Chondrocyte (in vitro differentiated cells): ENCODE measurements at regions not wholly inside any gene's neighbourhood (a gene's known extent, or its start where the extent isn't known, plus 50 kb on each side); places are given as distances from the start of the nearest gene placed in this dataset.

Source experiments
- DNase-seq: peaks from one replicate; pipeline ENCODE4 v3.0.0; 2021; ENCODE audit warnings: mixed read lengths, low spot score
- H3K27ac Mint-ChIP-seq: one replicate; pipeline ENCODE4 v1.8.0; 2021; ENCODE audit warnings: mild to moderate bottlenecking, moderate library complexity, mixed read lengths; ENCODE audit not compliant: unreplicated experiment
- H3K27me3 Mint-ChIP-seq: 2 replicates; pipeline ENCODE4 v1.8.0; 2021; ENCODE audit warnings: low read depth, mixed read lengths
- H3K36me3 Mint-ChIP-seq: 2 replicates; pipeline ENCODE4 v1.8.0; 2021; ENCODE audit warnings: low read depth, mixed read lengths
- H3K4me1 Mint-ChIP-seq: 2 replicates; pipeline ENCODE4 v1.8.0; 2021; ENCODE audit warnings: low read depth, mild to moderate bottlenecking, mixed read lengths
- H3K4me3 Mint-ChIP-seq: one replicate; pipeline ENCODE4 v1.8.0; 2021; ENCODE audit warnings: mild to moderate bottlenecking, moderate library complexity, mixed read lengths; ENCODE audit not compliant: unreplicated experiment
- H3K9me3 Mint-ChIP-seq: 2 replicates; pipeline ENCODE4 v1.8.0; 2021; ENCODE audit warnings: low read depth, mixed read lengths
- CTCF ChIP-seq: fragments of 200-600 bp; sonication (generic); IDR thresholded peaks from 2 replicates; pipeline ENCODE4 v1.5.0; 2021; ENCODE audit warnings: antibody characterized with exemption, mild to moderate bottlenecking, moderate library complexity

GRCh38 chr6:14379568-14379967 lies 262.0 kb downstream of the CD83 start:
- Mint-ChIP-seq H3K4me3 (no peak overlapping the region), H3K36me3 (no peaks in the 10 kb centered on the region), H3K4me1 (no peaks in the 10 kb centered on the region), H3K27ac (no peak overlapping the region), H3K9me3 (peaks cover 4% of the 10 kb centered on the region), H3K27me3 (peaks cover 45% of the 10 kb centered on the region)
- TF ChIP-seq CTCF, result no peak
- DNase-seq, result no peak

- H3K4me1 Mint-ChIP-seq, result no peaks in the 10 kb centered on the region
- H3K4me3 Mint-ChIP-seq, result no peak overlapping the region
- H3K27me3 Mint-ChIP-seq, result peaks cover 43% of the 10 kb centered on the region
- DNase-seq, result no peak
- TF ChIP-seq CTCF, result no peak
- peaks cover 4% of the 10 kb centered on the region for H3K9me3 Mint-ChIP-seq
- H3K36me3 Mint-ChIP-seq, result no peaks in the 10 kb centered on the region
- no peak overlapping the region for H3K27ac Mint-ChIP-seq
Observed at GRCh38 chr6:14380086-14380820, 262.7 kb downstream of the CD83 start.

GRCh38 chr6:14380901-14381828 lies 263.6 kb downstream of the CD83 start:
- no peak for TF ChIP-seq CTCF
- H3K27me3 Mint-ChIP-seq, result peaks cover 40% of the 10 kb centered on the region
- no peak for DNase-seq
- H3K4me3 Mint-ChIP-seq, result no peak overlapping the region
- H3K9me3 Mint-ChIP-seq, result peaks cover 4% of the 10 kb centered on the region
- H3K4me1 Mint-ChIP-seq, result no peaks in the 10 kb centered on the region
- no peak overlapping the region for H3K27ac Mint-ChIP-seq
- H3K36me3 Mint-ChIP-seq, result no peaks in the 10 kb centered on the region

GRCh38 chr6:14381829-14382677 lies 264.5 kb downstream of the CD83 start:
- H3K27me3 Mint-ChIP-seq, result peaks cover 39% of the 10 kb centered on the region
- H3K4me1 Mint-ChIP-seq, result no peaks in the 10 kb centered on the region
- H3K27ac Mint-ChIP-seq, result no peak overlapping the region
- H3K36me3 Mint-ChIP-seq, result no peaks in the 10 kb centered on the region
- H3K9me3 Mint-ChIP-seq, result peaks cover 4% of the 10 kb centered on the region
- no peak overlapping the region for H3K4me3 Mint-ChIP-seq
- no peak for DNase-seq
- no peak for TF ChIP-seq CTCF
